Stimulated activated CD4-positive, alpha-beta T cell treated with anti-CD3 and anti-CD28 coated beads, Interleukin-12 subunit alpha, Interleukin-12 subunit beta, amount 100 ng/mL, for 4 hours (primary cell): ENCODE measurements at regions not wholly inside any gene's neighbourhood (a gene's known extent, or its start where the extent isn't known, plus 50 kb on each side); places are given as distances from the start of the nearest gene placed in this dataset.
"Not testable (repeated sequence)": the region's sequence is repeated elsewhere in the genome, so short reads cannot be mapped to it uniquely, and the experiment has no call there.

ENCODE experiments used
- DNase-seq: peaks from one replicate; pipeline ENCODE4 v3.0.0-alpha.2; 2020

- no peak for DNase-seq
These were observed 194.9 kb upstream of the HAAO start for GRCh38 chr2:42987112-42987922.

GRCh38 chr2:42984617-42985016 lies 192.2 kb upstream of the HAAO start:
- no peak for DNase-seq

- DNase-seq: no peak
These were observed 191.7 kb upstream of the HAAO start for GRCh38 chr2:42984081-42984480.

GRCh38 chr2:42980764-42981416 lies 188.5 kb upstream of the HAAO start:
- no peak for DNase-seq

- DNase-seq: no peak
These were observed 187.7 kb upstream of the HAAO start for GRCh38 chr2:42979870-42980763.

GRCh38 chr2:42979416-42979869 lies 187.1 kb upstream of the HAAO start:
- no peak for DNase-seq

DNA sequence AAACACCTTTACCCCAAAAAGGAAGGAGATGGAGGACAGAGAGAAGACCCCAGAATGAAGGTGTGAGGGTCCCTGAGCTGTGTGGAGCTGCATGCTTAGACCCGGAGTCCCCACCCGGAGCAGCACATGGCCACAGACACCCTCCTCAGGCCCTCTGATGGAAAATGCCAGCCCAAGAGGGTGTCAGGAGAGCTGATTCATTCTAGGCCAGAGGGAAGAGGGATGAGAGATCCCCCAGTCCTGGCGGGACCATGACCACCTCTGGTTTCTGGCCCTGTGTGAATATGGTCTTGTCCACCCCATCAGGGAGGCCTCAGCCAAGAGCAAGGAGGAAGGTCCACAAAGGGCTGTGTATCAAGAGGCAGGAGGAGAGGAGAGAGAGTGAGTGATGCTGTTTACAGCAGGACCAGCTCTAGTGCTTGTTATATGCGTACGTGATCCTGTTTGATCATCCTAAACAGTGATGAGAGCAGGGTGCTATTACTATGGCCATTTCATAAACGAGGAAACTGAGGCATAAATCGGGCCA lies 186.6 kb upstream of the HAAO start:
- DNase-seq: no peak

DNA sequence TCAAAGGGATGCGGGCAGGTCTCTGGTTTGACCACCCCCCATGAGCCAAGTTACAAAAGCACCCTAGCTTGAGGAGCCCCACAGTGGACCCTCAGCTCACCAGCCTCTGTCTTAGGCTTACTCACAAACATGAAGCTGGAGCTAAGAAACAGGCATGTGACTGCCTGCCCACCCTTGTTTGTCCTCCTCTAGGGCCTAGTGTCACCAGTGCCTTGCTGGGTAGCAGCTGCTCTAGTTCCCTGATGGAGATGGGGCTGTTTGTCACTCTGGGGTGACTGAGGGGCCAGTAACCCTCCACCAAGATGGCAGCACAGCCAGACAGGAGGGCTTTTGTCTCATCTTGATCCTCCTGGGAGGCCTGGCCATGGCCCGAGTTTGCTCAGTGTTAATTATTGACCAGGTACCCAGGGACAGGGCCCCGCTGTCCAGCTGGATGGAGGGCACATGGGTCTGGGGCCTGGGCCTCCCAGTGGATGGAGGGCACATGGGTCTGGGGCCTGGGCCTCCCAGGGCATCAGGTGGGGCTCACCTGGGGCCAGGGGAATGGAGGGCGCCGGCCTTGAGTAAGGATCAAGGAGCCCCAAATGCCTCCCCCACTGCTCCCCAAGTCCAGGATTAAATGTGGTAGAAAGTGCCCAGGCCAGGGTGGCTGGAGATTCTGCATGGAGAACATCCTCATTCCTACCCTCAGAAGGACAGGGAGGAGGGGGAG lies 185.9 kb upstream of the HAAO start:
- DNase-seq: no peak

DNA sequence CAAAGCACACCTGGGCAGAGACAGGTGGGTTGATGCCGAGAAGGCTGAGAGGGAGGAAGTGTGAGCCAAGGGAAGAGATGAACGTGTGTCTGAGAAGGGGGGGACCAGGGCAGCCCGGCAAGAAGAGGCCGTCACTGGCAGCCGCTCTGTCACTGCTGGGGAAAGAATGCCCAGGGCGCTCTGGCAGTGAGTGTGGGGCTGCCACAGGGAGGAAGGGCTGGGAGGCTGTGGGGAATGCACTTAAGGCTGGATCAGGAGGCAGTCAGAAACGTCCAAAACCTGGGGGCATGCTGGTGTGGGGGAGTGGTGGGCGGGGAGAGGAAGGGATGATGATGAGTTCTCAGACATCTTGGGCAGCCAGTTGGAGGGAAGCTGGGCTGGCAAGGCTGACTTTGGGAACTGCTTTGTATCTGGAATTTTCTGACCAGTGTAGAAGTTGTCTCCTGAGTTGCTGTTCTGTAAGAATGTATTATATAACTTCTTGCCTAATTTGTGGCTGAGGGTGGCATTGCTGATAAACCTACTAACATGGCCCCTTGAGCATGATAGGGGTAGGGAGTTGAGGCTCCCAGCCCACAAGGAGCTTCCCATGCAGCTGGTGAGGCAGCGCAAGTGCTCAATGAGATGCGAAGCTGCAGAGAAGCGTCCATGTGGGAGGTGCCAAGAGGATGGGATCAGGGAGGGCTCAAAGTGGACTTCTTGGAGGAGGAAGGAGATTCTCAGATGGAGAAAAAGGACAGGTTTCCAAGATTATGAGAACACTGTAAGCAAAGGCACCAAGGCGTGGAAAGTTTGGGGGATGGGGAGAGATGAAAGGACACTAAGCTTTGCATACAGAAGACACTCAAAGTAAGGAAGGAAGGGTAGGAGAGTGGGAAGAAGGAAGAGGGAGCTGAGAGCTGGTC lies 185.1 kb upstream of the HAAO start:
- no peak for DNase-seq

DNA sequence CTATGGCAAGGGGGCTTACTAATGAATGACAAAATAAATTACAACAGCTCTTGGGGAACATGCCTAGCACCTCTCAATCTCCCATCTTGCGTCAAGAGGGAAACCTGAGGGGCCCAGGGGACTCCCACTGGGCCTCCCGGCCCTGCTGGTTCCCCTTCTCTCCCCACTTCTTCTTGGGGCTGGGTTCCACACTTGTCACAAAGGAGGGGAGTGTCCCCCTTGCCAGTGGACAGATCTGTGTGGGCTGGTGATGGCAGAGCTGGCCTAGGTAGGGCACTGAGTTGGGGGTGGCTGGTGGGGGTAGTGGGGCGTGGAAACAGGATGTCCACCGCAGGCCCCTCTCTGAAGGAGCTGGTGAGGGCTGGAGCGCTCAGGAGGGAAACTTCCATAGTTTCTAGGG lies 184.0 kb upstream of the HAAO start:
- DNase-seq: no peak

GRCh38 chr2:42974721-42975717 lies 182.6 kb upstream of the HAAO start:
- peak; percentile 47 for DNase-seq

DNA sequence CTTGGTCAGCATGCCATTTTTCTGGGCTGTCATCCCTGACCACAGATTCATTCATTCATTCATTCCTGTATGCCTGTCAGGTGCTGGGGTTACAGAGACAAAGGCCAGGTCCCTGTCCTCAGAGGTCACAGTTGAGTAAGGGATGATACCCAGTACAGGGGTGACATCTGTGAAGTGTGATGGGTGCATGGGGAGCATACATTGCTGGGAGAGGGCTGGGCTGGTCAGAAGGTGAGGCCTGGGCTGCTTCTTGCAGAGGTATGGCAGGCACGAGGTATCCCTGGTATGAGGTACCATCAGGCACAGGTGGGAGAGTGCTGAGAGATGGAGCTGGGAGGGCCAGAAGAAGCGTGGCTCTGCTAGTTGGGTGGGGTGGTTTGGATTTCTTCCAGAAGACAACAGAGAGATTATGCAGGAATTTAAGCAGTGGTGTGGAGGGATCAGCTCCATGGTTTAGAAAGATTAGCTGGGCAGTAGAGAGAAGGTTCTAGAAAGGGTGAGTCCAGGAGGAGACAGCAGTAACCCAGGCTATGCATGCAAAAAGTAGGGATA lies 181.9 kb upstream of the HAAO start:
- DNase-seq: no peak

DNA sequence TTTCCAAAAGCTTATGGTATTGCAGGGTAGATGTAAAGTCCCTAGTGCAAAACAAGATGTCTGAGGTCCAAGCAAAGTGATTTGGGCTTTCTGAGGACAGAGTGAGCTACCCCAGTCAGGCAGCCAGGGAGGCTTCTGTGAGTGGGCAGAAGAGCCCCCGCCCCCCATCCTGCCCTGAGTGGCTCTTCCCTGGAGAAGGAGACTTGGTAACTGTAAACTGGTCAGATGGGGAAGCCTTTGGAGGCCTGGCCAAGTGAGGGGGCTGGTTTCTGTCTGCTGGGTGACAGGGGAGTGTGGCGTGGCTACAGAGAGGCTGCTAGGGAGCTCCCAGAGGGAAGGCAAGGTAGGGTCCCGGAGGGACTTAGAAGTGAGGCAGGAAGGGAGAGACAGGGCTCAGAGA lies 181.3 kb upstream of the HAAO start:
- DNase-seq: no peak

GRCh38 chr2:42972933-42973516 lies 180.6 kb upstream of the HAAO start:
- not testable (repeated sequence) for DNase-seq

DNA sequence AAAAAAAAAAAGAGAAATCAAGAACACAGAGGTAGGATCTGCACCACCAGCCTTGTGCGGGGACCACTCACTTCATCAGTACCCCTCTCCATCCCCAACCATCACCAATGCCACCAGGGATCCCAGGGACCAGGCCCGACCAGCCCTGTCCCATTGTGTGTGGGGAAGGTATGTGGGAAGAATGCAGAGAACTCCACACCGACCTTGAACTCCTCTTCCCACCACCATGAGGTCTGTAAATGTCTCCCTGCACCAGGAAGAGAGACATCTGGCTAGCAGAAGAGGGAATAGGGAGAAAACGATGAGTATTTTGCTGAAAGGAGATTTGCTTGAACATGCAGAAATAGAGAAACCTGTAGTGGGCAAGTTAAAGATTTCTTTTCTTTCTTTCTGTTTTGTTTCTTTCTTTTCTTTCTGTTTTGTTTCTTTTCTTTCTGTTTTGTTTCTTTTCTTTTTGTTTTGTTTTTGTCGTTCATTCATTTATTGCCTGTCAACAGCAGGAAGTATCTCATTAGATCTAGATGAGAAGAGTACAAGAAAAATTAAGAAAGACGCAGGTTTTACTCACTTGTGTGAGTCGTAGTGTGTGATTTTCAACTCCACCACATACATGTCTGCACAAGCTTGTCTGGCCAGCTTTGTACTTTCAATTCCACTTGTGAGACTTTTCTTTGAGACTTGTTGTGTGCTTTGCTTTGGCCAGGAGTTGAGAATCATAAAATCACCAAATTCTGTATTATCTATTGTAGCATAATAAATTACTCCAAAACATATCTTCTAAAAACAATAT lies 179.8 kb upstream of the HAAO start:
- no peak for DNase-seq

GRCh38 chr2:42971381-42971780 lies 179.0 kb upstream of the HAAO start:
- no peak for DNase-seq

DNA sequence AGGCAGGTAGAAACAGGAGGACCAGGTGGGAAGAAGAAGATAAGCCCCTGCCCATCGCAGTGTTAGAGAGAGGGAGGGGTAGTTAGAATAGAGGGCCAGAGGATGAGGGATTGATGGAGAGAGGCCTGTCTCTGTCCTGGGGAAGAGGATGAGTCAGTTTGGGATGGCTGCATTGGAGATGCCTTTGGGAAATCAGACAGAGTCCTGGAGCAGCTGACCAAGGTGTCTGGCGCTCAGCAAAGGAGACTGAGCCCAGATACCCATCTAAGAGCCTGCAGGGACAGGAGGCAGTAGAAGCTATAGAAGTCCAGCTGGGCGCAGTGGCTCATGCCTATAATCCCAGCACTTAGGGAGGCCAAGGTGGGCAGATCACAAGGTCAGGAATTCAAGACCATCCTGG lies 177.8 kb upstream of the HAAO start:
- no peak for DNase-seq
